ENCODE measurements at regions not wholly inside any gene's neighbourhood (a gene's known extent, or its start where the extent isn't known, plus 50 kb on each side); places are given as distances from the start of the nearest gene placed in this dataset.
"Not testable (repeated sequence)": the region's sequence is repeated elsewhere in the genome, so short reads cannot be mapped to it uniquely, and the experiment has no call there.

- no peaks in the 10 kb centered on the region for H3K9me3 ChIP-seq (ENCODE audit: control insufficient read depth, insufficient read depth, low read depth, low read length)
- no peaks in the 10 kb centered on the region for H3K36me3 ChIP-seq (ENCODE audit: control insufficient read depth in 2 of 2, insufficient read depth in 1 of 2, low read length in 2 of 2)
- H3K4me3 ChIP-seq (ENCODE audit: low read depth, low read length) = no peak overlapping the region
- POLR2A ChIA-PET = no interaction called here
- CTCF ChIA-PET = no interaction called here
- no peaks in the 10 kb centered on the region for H3K4me1 ChIP-seq (ENCODE audit: control insufficient read depth, insufficient read depth, low read length)
- no peak for TF ChIP-seq ZNF223 (tag by site-specific recombination; IDR thresholded peaks at IDR 0.05)
- TF ChIP-seq HOXC10 (CRISPR knock-in tag; IDR thresholded peaks at IDR 0.05) = no peak
- no peak for TF ChIP-seq ZEB2 (tag by site-specific recombination; IDR thresholded peaks at IDR 0.05)
- no peak for TF ChIP-seq ZNF391 (tag by site-specific recombination; IDR thresholded peaks at IDR 0.05; ENCODE audit: borderline replicate concordance, low read depth)
- TF ChIP-seq ZNF155 (tag by site-specific recombination; IDR thresholded peaks at IDR 0.05) = no peak
- H3K27ac ChIP-seq (ENCODE audit: extremely low read depth, low read depth, low read length) = no peak overlapping the region
Measured at GRCh38 chr13:89520468-89520867, 1827.0 kb upstream of the MIR17HG start.

- not testable (repeated sequence) for H3K27ac ChIP-seq (ENCODE audit: extremely low read depth, low read depth, low read length); H3K9me3 ChIP-seq (ENCODE audit: control insufficient read depth, insufficient read depth, low read depth, low read length)
Measured at GRCh38 chr13:89521672-89522071, 1825.8 kb upstream of the MIR17HG start.

GRCh38 chr13:89541091-89542030 lies 1806.1 kb upstream of the MIR17HG start:
- ChIA-PET POLR2A (no interaction called here), CTCF (no interaction called here)
- TF ChIP-seq ZNF571 (tag by site-specific recombination; IDR thresholded peaks at IDR 0.05) = no peak
- no peak for TF ChIP-seq ZXDB (tag by site-specific recombination; IDR thresholded peaks at IDR 0.05)
- TF ChIP-seq ZNF747 (tag by site-specific recombination; IDR thresholded peaks at IDR 0.05) = no peak
- no peak for TF ChIP-seq ZFP37 (tag by site-specific recombination; IDR thresholded peaks at IDR 0.05)
- no peak for TF ChIP-seq TSHZ1 (tag by site-specific recombination; IDR thresholded peaks at IDR 0.05; ENCODE audit: borderline replicate concordance)
- no peak for TF ChIP-seq HOXC10 (CRISPR knock-in tag; IDR thresholded peaks at IDR 0.05)
- no peak for TF ChIP-seq ZNF645 (tag by site-specific recombination; IDR thresholded peaks at IDR 0.05)
- TF ChIP-seq ZNF37A (tag by site-specific recombination; IDR thresholded peaks at IDR 0.05) = no peak
- no peak for TF ChIP-seq ZNF664 (tag by site-specific recombination; IDR thresholded peaks at IDR 0.05)
- TF ChIP-seq KLF7 (tag by site-specific recombination; IDR thresholded peaks at IDR 0.05; ENCODE audit: borderline replicate concordance) = no peak
- TF ChIP-seq GLIS2 (tag by site-specific recombination; IDR thresholded peaks at IDR 0.05) = no peak
- no peak for TF ChIP-seq KLF10 (tag by site-specific recombination; IDR thresholded peaks at IDR 0.05)
- no peak for TF ChIP-seq ZNF311 (tag by site-specific recombination; IDR thresholded peaks at IDR 0.05; ENCODE audit: borderline replicate concordance)
- TF ChIP-seq ZNF518A (tag by site-specific recombination; conservative IDR thresholded peaks at IDR 0.05; ENCODE audit: low read depth) = no peak
- no peak for TF ChIP-seq ZNF133 (tag by site-specific recombination; IDR thresholded peaks at IDR 0.05)
- no peak for TF ChIP-seq ZNF26 (tag by site-specific recombination; IDR thresholded peaks at IDR 0.05)

More at GRCh38 chr13:89521672-89522071, 1825.8 kb upstream of the MIR17HG start:
- H3K36me3 ChIP-seq (ENCODE audit: control insufficient read depth in 2 of 2, insufficient read depth in 1 of 2, low read length in 2 of 2); POLR2A ChIA-PET; H3K4me3 ChIP-seq (ENCODE audit: low read depth, low read length); H3K4me1 ChIP-seq (ENCODE audit: control insufficient read depth, insufficient read depth, low read length); CTCF ChIA-PET: not testable (repeated sequence)

More at GRCh38 chr13:89541091-89542030, 1806.1 kb upstream of the MIR17HG start:
- H3K36me3 ChIP-seq (ENCODE audit: control insufficient read depth in 2 of 2, insufficient read depth in 1 of 2, low read length in 2 of 2) = no peaks in the 10 kb centered on the region
- H3K4me1 ChIP-seq (ENCODE audit: control insufficient read depth, insufficient read depth, low read length) = no peaks in the 10 kb centered on the region
- H3K9me3 ChIP-seq (ENCODE audit: control insufficient read depth, insufficient read depth, low read depth, low read length) = no peaks in the 10 kb centered on the region
- H3K4me3 ChIP-seq (ENCODE audit: low read depth, low read length) = no peak overlapping the region
- H3K27ac ChIP-seq (ENCODE audit: extremely low read depth, low read depth, low read length) = no peak overlapping the region

All from HEK293 (cell line).